SK-N-SH treated with all-trans-retinoic acid at 6 μM for 48 hours (cell line): ENCODE measurements at regions not wholly inside any gene's neighbourhood (a gene's known extent, or its start where the extent isn't known, plus 50 kb on each side); places are given as distances from the start of the nearest gene placed in this dataset.

Experiments
- ARNTL ChIP-seq: fragments of 450-650 bp; formaldehyde crosslinking; IDR thresholded peaks from 2 replicates; pipeline ENCODE4 v1.5.0; 2020; ENCODE audit warnings: low read depth, mild to moderate bottlenecking, moderate library complexity, borderline replicate concordance
- BACH2 ChIP-seq: fragments of 250-450 bp; sonication (Bioruptor Pico); IDR thresholded peaks from 2 replicates; pipeline ENCODE4 v1.9.0; 2021; ENCODE audit warnings: mild to moderate bottlenecking, borderline replicate concordance
- CREB5 ChIP-seq: fragments of 250-450 bp; sonication (Bioruptor Pico); IDR thresholded peaks from 2 replicates; pipeline ENCODE4 v1.5.1; 2020; ENCODE audit warnings: low read depth, mild to moderate bottlenecking, moderate library complexity
- ZC3H10 ChIP-seq: fragments of 250-450 bp; sonication (Bioruptor Pico); IDR thresholded peaks from 2 replicates; pipeline ENCODE4 v1.5.1; 2021; ENCODE audit warnings: mild to moderate bottlenecking, moderate library complexity
- ZFP3 ChIP-seq: fragments of 250-450 bp; sonication (Bioruptor Pico); IDR thresholded peaks from 2 replicates; pipeline ENCODE4 v1.5.0; 2020; ENCODE audit warnings: mild to moderate bottlenecking, moderate library complexity

DNA sequence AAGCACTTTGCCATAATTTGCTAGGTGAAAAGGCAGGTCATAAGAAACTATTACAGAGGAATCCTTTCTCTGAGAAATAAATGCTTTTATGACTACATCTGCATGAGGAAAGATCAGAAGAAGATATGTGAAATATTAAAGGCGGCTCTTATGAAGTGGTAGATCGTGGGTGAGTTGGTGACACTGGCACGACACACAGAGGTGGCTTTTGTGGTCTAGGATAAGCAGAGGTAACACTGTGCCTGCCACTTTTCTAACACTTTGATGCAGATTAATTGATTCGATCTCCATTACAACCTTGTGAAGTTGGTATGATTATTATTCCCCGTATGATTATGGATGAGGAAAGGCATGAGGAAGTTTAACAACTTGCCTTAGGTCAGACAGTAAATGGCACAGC, 60.0 kb upstream of the ELK3 start:
- TF ChIP-seq ZFP3 (CRISPR knock-in tag), result no peak
- no peak for TF ChIP-seq BACH2 (CRISPR knock-in tag)
- TF ChIP-seq ARNTL (CRISPR knock-in tag), result no peak
- no peak for TF ChIP-seq ZC3H10 (CRISPR knock-in tag)
- TF ChIP-seq CREB5 (CRISPR knock-in tag), result no peak
